ENCODE measurements at regions not wholly inside any gene's neighbourhood (a gene's known extent, or its start where the extent isn't known, plus 50 kb on each side); places are given as distances from the start of the nearest gene placed in this dataset.

- no peak overlapping the region for H3K4me3 Mint-ChIP-seq (ENCODE audit: unreplicated experiment)
- no peak overlapping the region for H3K27ac Mint-ChIP-seq (ENCODE audit: unreplicated experiment)
- TF ChIP-seq, protein P1, sequence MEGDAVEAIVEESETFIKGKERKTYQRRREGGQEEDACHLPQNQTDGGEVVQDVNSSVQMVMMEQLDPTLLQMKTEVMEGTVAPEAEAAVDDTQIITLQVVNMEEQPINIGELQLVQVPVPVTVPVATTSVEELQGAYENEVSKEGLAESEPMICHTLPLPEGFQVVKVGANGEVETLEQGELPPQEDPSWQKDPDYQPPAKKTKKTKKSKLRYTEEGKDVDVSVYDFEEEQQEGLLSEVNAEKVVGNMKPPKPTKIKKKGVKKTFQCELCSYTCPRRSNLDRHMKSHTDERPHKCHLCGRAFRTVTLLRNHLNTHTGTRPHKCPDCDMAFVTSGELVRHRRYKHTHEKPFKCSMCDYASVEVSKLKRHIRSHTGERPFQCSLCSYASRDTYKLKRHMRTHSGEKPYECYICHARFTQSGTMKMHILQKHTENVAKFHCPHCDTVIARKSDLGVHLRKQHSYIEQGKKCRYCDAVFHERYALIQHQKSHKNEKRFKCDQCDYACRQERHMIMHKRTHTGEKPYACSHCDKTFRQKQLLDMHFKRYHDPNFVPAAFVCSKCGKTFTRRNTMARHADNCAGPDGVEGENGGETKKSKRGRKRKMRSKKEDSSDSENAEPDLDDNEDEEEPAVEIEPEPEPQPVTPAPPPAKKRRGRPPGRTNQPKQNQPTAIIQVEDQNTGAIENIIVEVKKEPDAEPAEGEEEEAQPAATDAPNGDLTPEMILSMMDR (IDR thresholded peaks at IDR 0.05; ENCODE audit: unreplicated experiment), result peak; percentile 26
- H3K4me1 Mint-ChIP-seq (ENCODE audit: unreplicated experiment), result no peaks in the 10 kb centered on the region
- peak; percentile 56 for DNase-seq (ENCODE audit: low spot score)
- peaks cover 7% of the 10 kb centered on the region for H3K9me3 Mint-ChIP-seq (ENCODE audit: unreplicated experiment)
- peaks cover 20% of the 10 kb centered on the region for H3K27me3 Mint-ChIP-seq (ENCODE audit: unreplicated experiment)
- peaks cover 10% of the 10 kb centered on the region for H3K36me3 Mint-ChIP-seq (ENCODE audit: low read depth, unreplicated experiment)
Measured at GRCh38 chr19:29119590-29119989, 93.4 kb downstream of the UQCRFS1 start.

- H3K27ac Mint-ChIP-seq (ENCODE audit: unreplicated experiment), result no peak overlapping the region
- H3K27me3 Mint-ChIP-seq (ENCODE audit: unreplicated experiment), result peaks cover 20% of the 10 kb centered on the region
- no peaks in the 10 kb centered on the region for H3K4me1 Mint-ChIP-seq (ENCODE audit: unreplicated experiment)
- H3K9me3 Mint-ChIP-seq (ENCODE audit: unreplicated experiment), result peaks cover 3% of the 10 kb centered on the region
- H3K4me3 Mint-ChIP-seq (ENCODE audit: unreplicated experiment), result no peak overlapping the region
- TF ChIP-seq, protein P1 (IDR thresholded peaks at IDR 0.05; ENCODE audit: unreplicated experiment), result no peak
- no peak for DNase-seq (ENCODE audit: low spot score)
- H3K36me3 Mint-ChIP-seq (ENCODE audit: low read depth, unreplicated experiment), result peaks cover 6% of the 10 kb centered on the region
Measured at GRCh38 chr19:29118389-29118788, 94.6 kb downstream of the UQCRFS1 start.

GRCh38 chr19:29117926-29118325 lies 95.0 kb downstream of the UQCRFS1 start:
- H3K27ac Mint-ChIP-seq (ENCODE audit: unreplicated experiment), result no peak overlapping the region
- H3K36me3 Mint-ChIP-seq (ENCODE audit: low read depth, unreplicated experiment), result peaks cover 4% of the 10 kb centered on the region
- no peaks in the 10 kb centered on the region for H3K4me1 Mint-ChIP-seq (ENCODE audit: unreplicated experiment)
- no peak for DNase-seq (ENCODE audit: low spot score)
- peaks cover 20% of the 10 kb centered on the region for H3K27me3 Mint-ChIP-seq (ENCODE audit: unreplicated experiment)
- H3K9me3 Mint-ChIP-seq (ENCODE audit: unreplicated experiment), result peaks cover 2% of the 10 kb centered on the region
- H3K4me3 Mint-ChIP-seq (ENCODE audit: unreplicated experiment), result no peak overlapping the region
- TF ChIP-seq, protein P1 (IDR thresholded peaks at IDR 0.05; ENCODE audit: unreplicated experiment), result no peak

- Mint-ChIP-seq H3K27ac (ENCODE audit: unreplicated experiment) (no peak overlapping the region), H3K36me3 (ENCODE audit: low read depth, unreplicated experiment) (no peaks in the 10 kb centered on the region), H3K9me3 (ENCODE audit: unreplicated experiment) (no peaks in the 10 kb centered on the region), H3K4me3 (ENCODE audit: unreplicated experiment) (no peak overlapping the region), H3K4me1 (ENCODE audit: unreplicated experiment) (no peaks in the 10 kb centered on the region), H3K27me3 (ENCODE audit: unreplicated experiment) (peaks cover 5% of the 10 kb centered on the region)
- DNase-seq (ENCODE audit: low spot score), result no peak
- TF ChIP-seq, protein P1 (IDR thresholded peaks at IDR 0.05; ENCODE audit: unreplicated experiment), result no peak
Measured at GRCh38 chr19:29115181-29115580, 97.8 kb downstream of the UQCRFS1 start.

DNA sequence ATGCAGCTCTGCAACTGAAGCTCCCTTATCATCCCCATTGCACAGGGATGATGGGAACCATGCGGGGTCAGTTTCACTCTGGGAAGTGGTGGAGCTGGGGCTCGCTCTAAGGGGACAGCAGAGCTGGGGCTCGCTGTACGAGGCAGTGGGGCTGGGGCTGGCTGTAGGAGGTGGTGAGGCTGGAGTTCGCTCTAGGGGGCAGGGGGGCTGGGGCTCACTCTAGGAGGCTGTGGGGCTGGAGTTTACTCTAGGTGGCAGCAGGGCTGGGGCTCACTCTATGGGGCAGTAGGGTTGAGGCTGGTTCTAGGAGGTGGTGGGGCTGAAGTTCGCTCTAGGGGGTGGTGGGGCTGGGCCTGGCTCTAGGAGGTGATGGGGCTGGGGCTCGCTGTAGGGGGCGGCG lies 99.1 kb downstream of the UQCRFS1 start:
- no peak for DNase-seq (ENCODE audit: low spot score)
- Mint-ChIP-seq H3K9me3 (ENCODE audit: unreplicated experiment) (no peaks in the 10 kb centered on the region), H3K27me3 (ENCODE audit: unreplicated experiment) (peaks cover 2% of the 10 kb centered on the region), H3K36me3 (ENCODE audit: low read depth, unreplicated experiment) (no peaks in the 10 kb centered on the region), H3K27ac (ENCODE audit: unreplicated experiment) (no peak overlapping the region), H3K4me3 (ENCODE audit: unreplicated experiment) (no peak overlapping the region), H3K4me1 (ENCODE audit: unreplicated experiment) (no peaks in the 10 kb centered on the region)
- TF ChIP-seq, protein P1 (IDR thresholded peaks at IDR 0.05; ENCODE audit: unreplicated experiment), result no peak
